GM21786 (cell line): ENCODE measurements at regions not wholly inside any gene's neighbourhood (a gene's known extent, or its start where the extent isn't known, plus 50 kb on each side); places are given as distances from the start of the nearest gene placed in this dataset.

Source experiments
- ATAC-seq: cut with Tn5 transposase; IDR thresholded peaks from one replicate; pipeline ENCODE4 v1.9.1; 2021; ENCODE audit not compliant: unreplicated experiment

GRCh38 chr12:59839514-59839913 lies 243.7 kb downstream of the SLC16A7 start:
- ATAC-seq, result no peak

- no peak for ATAC-seq
Observed at GRCh38 chr12:59843260-59843843, 247.5 kb downstream of the SLC16A7 start.

GRCh38 chr12:59844750-59845149 lies 248.9 kb downstream of the SLC16A7 start:
- ATAC-seq, result no peak

GRCh38 chr12:59845293-59845692 lies 249.5 kb downstream of the SLC16A7 start:
- no peak for ATAC-seq

- no peak for ATAC-seq
Observed at GRCh38 chr12:59847127-59847526, 251.3 kb downstream of the SLC16A7 start.

- ATAC-seq, result no peak
Observed at GRCh38 chr12:59850268-59850667, 254.4 kb downstream of the SLC16A7 start.

GRCh38 chr12:59858508-59859170 lies 262.8 kb downstream of the SLC16A7 start:
- no peak for ATAC-seq

GRCh38 chr12:59859171-59859510 lies 263.3 kb downstream of the SLC16A7 start:
- ATAC-seq, result no peak

- no peak for ATAC-seq
Observed at GRCh38 chr12:59861635-59862034, 265.8 kb downstream of the SLC16A7 start.

GRCh38 chr12:59867055-59867454 lies 271.2 kb downstream of the SLC16A7 start:
- ATAC-seq, result no peak

- ATAC-seq, result no peak
Observed at GRCh38 chr12:59867689-59868088, 271.9 kb downstream of the SLC16A7 start.

GRCh38 chr12:59871779-59872178 lies 275.9 kb downstream of the SLC16A7 start:
- no peak for ATAC-seq

GRCh38 chr12:59873136-59873535 lies 277.3 kb downstream of the SLC16A7 start:
- no peak for ATAC-seq

- ATAC-seq, result no peak
Observed at GRCh38 chr12:59874781-59875180, 279.0 kb downstream of the SLC16A7 start.

GRCh38 chr12:59886131-59886733 lies 290.4 kb downstream of the SLC16A7 start:
- ATAC-seq, result no peak

GRCh38 chr12:59887178-59887577 lies 291.3 kb downstream of the SLC16A7 start:
- ATAC-seq, result no peak

GRCh38 chr12:59890896-59891579 lies 295.2 kb downstream of the SLC16A7 start:
- ATAC-seq, result no peak

GRCh38 chr12:59895166-59895775 lies 299.4 kb downstream of the SLC16A7 start:
- ATAC-seq, result no peak

GRCh38 chr12:59904874-59905521 lies 309.2 kb downstream of the SLC16A7 start:
- no peak for ATAC-seq

GRCh38 chr12:59911516-59911915 lies 315.7 kb downstream of the SLC16A7 start:
- no peak for ATAC-seq

- no peak for ATAC-seq
Observed at GRCh38 chr12:59916988-59917387, 321.2 kb downstream of the SLC16A7 start.
